ENCODE measurements at regions not wholly inside any gene's neighbourhood (a gene's known extent, or its start where the extent isn't known, plus 50 kb on each side); places are given as distances from the start of the nearest gene placed in this dataset.

- no peak for TF ChIP-seq CTCF (IDR thresholded peaks at IDR 0.05)
- no peak for TF ChIP-seq POLR2A (IDR thresholded peaks at IDR 0.05)
- TF ChIP-seq POLR2AphosphoS5 (IDR thresholded peaks at IDR 0.05) = no peak
- TF ChIP-seq EP300 (IDR thresholded peaks at IDR 0.05; ENCODE audit: low read depth) = no peak
Measured at GRCh38 chr2:43126817-43127207, 99.6 kb downstream of the ZFP36L2 start.

Measured in transverse colon (tissue), 4 donors.